ENCODE measurements at regions not wholly inside any gene's neighbourhood (a gene's known extent, or its start where the extent isn't known, plus 50 kb on each side); places are given as distances from the start of the nearest gene placed in this dataset.
"Not testable (repeated sequence)": the region's sequence is repeated elsewhere in the genome, so short reads cannot be mapped to it uniquely, and the experiment has no call there.

GRCh38 chr10:43992816-43993215, 344.1 kb upstream of the ZNF32 start:
- DNase-seq, result not testable (repeated sequence)

- no peak for DNase-seq
These were observed 337.7 kb upstream of the ZNF32 start for GRCh38 chr10:43986374-43986773.

- DNase-seq, result no peak
These were observed 337.3 kb upstream of the ZNF32 start for GRCh38 chr10:43985941-43986340.

- DNase-seq, result no peak
These were observed 335.2 kb upstream of the ZNF32 start for GRCh38 chr10:43983856-43984271.

- no peak for DNase-seq
These were observed 334.7 kb upstream of the ZNF32 start for GRCh38 chr10:43983405-43983804.

GRCh38 chr10:43982250-43982649, 333.6 kb upstream of the ZNF32 start:
- no peak for DNase-seq

GRCh38 chr10:43981696-43982095, 333.0 kb upstream of the ZNF32 start:
- DNase-seq, result no peak

- DNase-seq, result no peak
These were observed 332.6 kb upstream of the ZNF32 start for GRCh38 chr10:43981232-43981631.

GRCh38 chr10:43980715-43981114, 332.0 kb upstream of the ZNF32 start:
- no peak for DNase-seq

- no peak for DNase-seq
These were observed 331.6 kb upstream of the ZNF32 start for GRCh38 chr10:43980313-43980712.

- DNase-seq, result no peak
These were observed 330.9 kb upstream of the ZNF32 start for GRCh38 chr10:43979551-43979950.

- no peak for DNase-seq
These were observed 330.3 kb upstream of the ZNF32 start for GRCh38 chr10:43978936-43979335.

- no peak for DNase-seq
These were observed 329.4 kb upstream of the ZNF32 start for GRCh38 chr10:43978091-43978490.

GRCh38 chr10:43976292-43976691, 327.6 kb upstream of the ZNF32 start:
- DNase-seq, result no peak

- no peak for DNase-seq
These were observed 325.1 kb upstream of the ZNF32 start for GRCh38 chr10:43973801-43974200.

GRCh38 chr10:43972976-43973647, 324.4 kb upstream of the ZNF32 start:
- DNase-seq, result no peak

- no peak for DNase-seq
These were observed 323.3 kb upstream of the ZNF32 start for GRCh38 chr10:43971981-43972380.

- no peak for DNase-seq
These were observed 322.6 kb upstream of the ZNF32 start for GRCh38 chr10:43971306-43971705.

GRCh38 chr10:43970717-43971116, 322.0 kb upstream of the ZNF32 start:
- no peak for DNase-seq

- DNase-seq, result no peak
These were observed 321.5 kb upstream of the ZNF32 start for GRCh38 chr10:43970018-43970698.

GRCh38 chr10:43969506-43969905, 320.8 kb upstream of the ZNF32 start:
- no peak for DNase-seq

GRCh38 chr10:43968961-43969360, 320.3 kb upstream of the ZNF32 start:
- no peak for DNase-seq

- DNase-seq, result no peak
These were observed 319.4 kb upstream of the ZNF32 start for GRCh38 chr10:43968076-43968475.

GRCh38 chr10:43966571-43966965, 317.9 kb upstream of the ZNF32 start:
- no peak for DNase-seq

Data from cerebellar nuclear complex (tissue), 1 donor.